Sigmoid colon (tissue), 6 donors: ENCODE measurements at regions not wholly inside any gene's neighbourhood (a gene's known extent, or its start where the extent isn't known, plus 50 kb on each side); places are given as distances from the start of the nearest gene placed in this dataset.
A peak's percentile ranks its signal among the peaks of the same experiment; 100 is the strongest.

Experiments
- DNase-seq: peaks from one replicate; pipeline ENCODE4 v3.0.0-alpha.2; 2019
- H3K27ac ChIP-seq, 4 donors: fragments of 200-600 bp; sonication (generic); one replicate each; pipeline ENCODE4 v1.5.1; 2016 to 2019; ENCODE audit warnings: mild to moderate bottlenecking in 1 of 4
- H3K27me3 ChIP-seq, 3 donors: fragments of 200-600 bp; sonication (generic); one replicate each; pipeline ENCODE4 v1.5.1; 2019; ENCODE audit warnings: mild to moderate bottlenecking in 1 of 3
- H3K36me3 ChIP-seq, 4 donors: fragments of 200-600 bp; sonication (generic); one replicate each; pipeline ENCODE4 v1.5.1; 2016 to 2019
- H3K4me1 ChIP-seq, 4 donors: fragments of 200-600 bp; sonication (generic); one replicate each; pipeline ENCODE4 v1.5.1; 2017 to 2019
- H3K4me3 ChIP-seq, 4 donors: fragments of 200-600 bp; sonication (generic); one replicate each; pipeline ENCODE4 v1.5.1; 2017 to 2019; ENCODE audit warnings: mild to moderate bottlenecking in 2 of 4, moderate library complexity in 1 of 4
- H3K9me3 ChIP-seq, 4 donors: fragments of 200-600 bp in 3 of 4; sonication (generic) in 3 of 4; one replicate each; pipeline versions ENCODE4 v1.5.1 to v1.6.1; 2013 to 2019
- CTCF ChIP-seq, 4 experiments: fragments of 450-650 bp in 3 of 4; fragments of 200-600 bp in 1 of 4; IDR thresholded peaks; one replicate each; pipeline ENCODE4 v1.5.1; 2016 to 2019; ENCODE audit warnings: antibody characterized with exemption in 4 of 4, mild to moderate bottlenecking in 3 of 4, moderate library complexity in 2 of 4
- EP300 ChIP-seq, 4 donors: sonication (generic); formaldehyde crosslinking; IDR thresholded peaks; one replicate each; pipeline ENCODE4 v1.6.1; 2017; ENCODE audit warnings: antibody characterized with exemption in 4 of 4
- POLR2A ChIP-seq, 2 donors: fragments of 450-650 bp; IDR thresholded peaks; one replicate each; pipeline ENCODE4 v1.6.1; 2016; ENCODE audit warnings: antibody characterized with exemption in 2 of 2, mild to moderate bottlenecking in 2 of 2, moderate library complexity in 2 of 2
- POLR2AphosphoS5 ChIP-seq, 4 donors: sonication (generic); formaldehyde crosslinking; IDR thresholded peaks; one replicate each; pipeline ENCODE4 v1.6.1; 2017; ENCODE audit warnings: antibody characterized with exemption in 4 of 4
- WGBS, 2 donors: extraction: QIAGEN DNeasy Blood & Tissue Kit; methylation state at CpG; one replicate each; pipeline ENCODE4 v1.1.7; 2013; 5-methylcytosine and 5-hydroxymethylcytosine counted together
- intact Hi-C: fragments of 100-400 bp; cut with DNase I; formaldehyde crosslinking; loops from one replicate; pipeline ENCODE4 v1.15.1; 2023
- donor health status: healthy with polysubstance abuse.
- donor health status: healthy.

- Histone ChIP-seq H3K9me3 (no peaks in the 10 kb centered on the region), H3K27me3 (no peaks in the 10 kb centered on the region), H3K4me3 (no peak overlapping the region), H3K27ac (no peak overlapping the region), H3K4me1 (peaks cover 0 to 57% (median 44%) of the 10 kb centered on the region in 4 donors), H3K36me3 (no peaks in the 10 kb centered on the region)
- intact Hi-C loops: no loop called here
- DNase-seq: no peak
- TF ChIP-seq EP300 (IDR thresholded peaks at IDR 0.05): no peak
- no peak for TF ChIP-seq POLR2A (IDR thresholded peaks at IDR 0.05)
- TF ChIP-seq POLR2AphosphoS5 (IDR thresholded peaks at IDR 0.05): no peak
- no peak for TF ChIP-seq CTCF (IDR thresholded peaks at IDR 0.05)
- WGBS, 2 donors: 54 to 80% methylated on average over 3 of the region's 3 CpGs
These were observed 114.3 kb downstream of the NAV1 start for GRCh38 chr1:201653233-201653632.

- Histone ChIP-seq H3K27me3 (no peaks in the 10 kb centered on the region), H3K4me1 (peaks cover 0 to 52% (median 37%) of the 10 kb centered on the region in 4 donors)
- intact Hi-C loops: no loop called here
These were observed 115.0 kb downstream of the NAV1 start for GRCh38 chr1:201653883-201654282.

GRCh38 chr1:201655243-201655642, 116.3 kb downstream of the NAV1 start:
- intact Hi-C loops: no loop called here
- Histone ChIP-seq H3K36me3 (no peaks in the 10 kb centered on the region), H3K9me3 (no peaks in the 10 kb centered on the region), H3K4me1 (peaks cover 0 to 40% (median 27%) of the 10 kb centered on the region in 4 donors), H3K27ac (peak overlapping the region in 1 of 4 donors; percentile 26), H3K27me3 (no peaks in the 10 kb centered on the region), H3K4me3 (no peak overlapping the region)
- TF ChIP-seq CTCF (IDR thresholded peaks at IDR 0.05) (no peak), POLR2AphosphoS5 (IDR thresholded peaks at IDR 0.05) (no peak), POLR2A (IDR thresholded peaks at IDR 0.05) (no peak), EP300 (IDR thresholded peaks at IDR 0.05) (no peak)
- 74 to 85% methylated on average over 6 of the region's 6 CpGs for WGBS, 2 donors
- DNase-seq: peak; percentile 80

More at GRCh38 chr1:201653883-201654282, 115.0 kb downstream of the NAV1 start:
- 82 to 89% methylated on average over 2 of the region's 2 CpGs for WGBS, 2 donors
- no peaks in the 10 kb centered on the region for H3K36me3 ChIP-seq
- DNase-seq: no peak
- H3K27ac ChIP-seq: no peak overlapping the region
- TF ChIP-seq CTCF (IDR thresholded peaks at IDR 0.05): no peak
- no peak for TF ChIP-seq POLR2A (IDR thresholded peaks at IDR 0.05)
- TF ChIP-seq EP300 (IDR thresholded peaks at IDR 0.05): no peak
- TF ChIP-seq POLR2AphosphoS5 (IDR thresholded peaks at IDR 0.05): no peak
- H3K4me3 ChIP-seq: no peak overlapping the region
- H3K9me3 ChIP-seq: no peaks in the 10 kb centered on the region

GRCh38 chr1:201655910-201656309, 117.0 kb downstream of the NAV1 start:
- Histone ChIP-seq H3K27me3 (no peaks in the 10 kb centered on the region), H3K4me3 (no peak overlapping the region), H3K9me3 (no peaks in the 10 kb centered on the region), H3K36me3 (no peaks in the 10 kb centered on the region), H3K27ac (peak overlapping the region in 1 of 4 donors; percentile 26), H3K4me1 (peaks cover 0 to 34% (median 21%) of the 10 kb centered on the region in 4 donors)
- no peak for DNase-seq
- 75 to 78% methylated on average over 4 of the region's 4 CpGs for WGBS, 2 donors
- intact Hi-C loops: no loop called here
- TF ChIP-seq POLR2AphosphoS5 (IDR thresholded peaks at IDR 0.05): no peak
- no peak for TF ChIP-seq CTCF (IDR thresholded peaks at IDR 0.05)
- TF ChIP-seq POLR2A (IDR thresholded peaks at IDR 0.05): no peak
- no peak for TF ChIP-seq EP300 (IDR thresholded peaks at IDR 0.05)
